Right renal pelvis (tissue), 4 donors: ENCODE measurements at regions not wholly inside any gene's neighbourhood (a gene's known extent, or its start where the extent isn't known, plus 50 kb on each side); places are given as distances from the start of the nearest gene placed in this dataset.

Experiments
- DNase-seq, 4 donors: peaks; one replicate each; pipeline ENCODE4 v3.0.0-alpha.2; 2013; ENCODE audit warnings: low read depth in 4 of 4, low spot score in 3 of 4, missing footprints in 1 of 4

DNA sequence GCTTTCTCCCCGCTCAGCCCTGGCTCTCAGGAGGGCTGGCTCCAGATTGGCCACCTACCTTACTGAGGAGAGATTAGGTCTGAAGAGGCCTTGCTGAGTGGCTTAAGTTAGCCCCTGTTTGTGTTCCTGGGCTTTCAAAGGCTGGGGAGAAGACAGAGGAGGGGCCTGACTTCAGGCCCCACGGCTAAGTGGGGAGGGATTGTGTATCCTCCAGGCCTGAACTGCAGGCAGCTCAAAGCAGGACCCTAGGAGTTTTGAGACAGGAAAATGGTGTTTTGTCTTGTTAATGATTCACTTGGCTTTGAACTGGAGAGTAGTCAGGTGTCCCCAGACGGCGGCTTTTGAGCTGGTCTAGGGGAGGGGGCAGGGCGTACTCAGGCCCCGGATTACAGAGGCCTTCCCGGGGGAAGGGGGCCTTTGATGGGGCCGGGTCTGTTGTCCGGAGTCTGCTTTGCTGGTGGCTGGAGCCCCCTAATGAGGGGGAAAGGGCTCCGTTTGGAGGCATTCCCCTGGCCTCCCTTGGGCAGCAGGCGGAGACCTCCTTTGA, 162.0 kb upstream of the SMIM23 start:
- peak in 2 of 4 donors; percentile 49 to 55 for DNase-seq

DNA sequence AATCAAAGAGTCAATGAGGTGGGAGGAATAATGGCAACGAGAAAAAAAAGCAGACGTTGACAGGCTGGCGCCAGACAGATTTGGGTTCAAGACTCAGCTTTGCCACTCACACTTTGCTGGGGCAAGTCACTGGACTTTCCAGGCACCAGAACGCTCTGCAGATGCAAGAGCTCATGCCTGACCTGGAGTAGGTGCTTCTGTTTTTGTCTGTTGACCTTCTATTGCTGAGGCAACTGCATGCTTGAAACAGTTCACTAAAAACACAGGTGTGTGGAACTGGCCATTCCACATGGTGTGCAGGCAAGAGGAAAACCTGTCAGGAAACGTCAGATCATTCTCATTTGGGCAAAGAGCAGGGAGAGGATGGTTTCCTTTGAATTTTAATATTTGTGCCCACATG, 161.2 kb upstream of the SMIM23 start:
- DNase-seq: peak in 1 of 4 donors; percentile 22

- no peak for DNase-seq
These were observed 160.0 kb upstream of the SMIM23 start for GRCh38 chr5:171625646-171626045.

- DNase-seq: no peak
These were observed 157.5 kb upstream of the SMIM23 start for GRCh38 chr5:171627936-171628632.

- DNase-seq: no peak
These were observed 157.0 kb upstream of the SMIM23 start for GRCh38 chr5:171628633-171628974.

DNA sequence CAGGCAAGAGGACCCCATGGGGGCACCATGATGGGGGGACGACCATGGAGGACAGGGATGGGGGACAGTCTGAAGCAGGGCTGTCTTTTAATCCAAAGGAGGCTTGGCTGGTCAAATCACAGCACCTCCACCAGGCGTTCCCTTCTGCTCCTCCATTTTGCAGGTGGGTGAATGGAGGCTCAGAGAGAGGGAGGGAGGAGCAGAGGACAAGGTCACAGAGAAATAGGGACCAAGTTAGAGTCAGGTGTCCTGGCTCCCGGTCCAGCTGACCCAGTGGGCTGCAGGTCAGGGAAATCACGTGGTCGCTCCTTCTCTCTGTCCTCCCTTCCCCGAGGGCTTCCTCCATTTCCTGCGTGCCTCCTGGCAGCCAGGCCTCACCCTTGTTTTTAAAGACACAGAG, 156.4 kb upstream of the SMIM23 start:
- no peak for DNase-seq

DNA sequence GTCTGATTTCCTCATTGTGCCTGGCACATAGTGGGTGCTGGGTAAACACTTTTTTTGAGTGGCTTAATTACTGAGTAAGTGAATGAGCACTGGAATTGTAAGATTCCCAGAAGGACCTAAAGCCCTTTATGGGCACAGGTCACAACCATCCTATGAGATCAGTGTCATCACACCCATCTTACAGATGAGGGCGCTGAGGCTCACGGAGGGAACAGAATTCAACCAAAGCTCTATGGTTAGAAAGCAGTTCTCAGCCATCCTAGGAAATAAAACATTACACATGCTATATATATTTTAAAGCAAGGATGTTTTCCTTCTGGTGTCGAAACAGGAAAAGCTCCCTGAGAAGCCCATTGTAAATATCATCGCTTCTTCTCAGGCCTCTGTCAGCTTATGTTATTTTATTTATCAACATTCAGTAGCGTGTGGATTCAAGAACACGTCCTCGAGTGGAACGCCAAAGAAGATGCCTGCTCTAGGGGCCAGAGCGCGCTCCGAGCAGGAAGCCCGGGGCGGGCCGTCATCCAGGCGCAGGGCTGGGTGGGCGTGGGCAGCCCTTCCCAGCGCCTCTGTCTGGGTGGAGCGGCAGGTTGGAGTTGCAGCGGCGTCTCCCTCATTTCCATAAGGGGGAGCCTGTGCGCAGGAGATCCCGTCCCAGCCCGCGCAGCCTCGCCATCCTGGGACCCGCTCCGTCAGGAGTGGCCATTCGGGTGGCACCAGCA, 155.8 kb upstream of the SMIM23 start:
- peak in 2 of 4 donors; percentile 34 to 44 for DNase-seq

DNA sequence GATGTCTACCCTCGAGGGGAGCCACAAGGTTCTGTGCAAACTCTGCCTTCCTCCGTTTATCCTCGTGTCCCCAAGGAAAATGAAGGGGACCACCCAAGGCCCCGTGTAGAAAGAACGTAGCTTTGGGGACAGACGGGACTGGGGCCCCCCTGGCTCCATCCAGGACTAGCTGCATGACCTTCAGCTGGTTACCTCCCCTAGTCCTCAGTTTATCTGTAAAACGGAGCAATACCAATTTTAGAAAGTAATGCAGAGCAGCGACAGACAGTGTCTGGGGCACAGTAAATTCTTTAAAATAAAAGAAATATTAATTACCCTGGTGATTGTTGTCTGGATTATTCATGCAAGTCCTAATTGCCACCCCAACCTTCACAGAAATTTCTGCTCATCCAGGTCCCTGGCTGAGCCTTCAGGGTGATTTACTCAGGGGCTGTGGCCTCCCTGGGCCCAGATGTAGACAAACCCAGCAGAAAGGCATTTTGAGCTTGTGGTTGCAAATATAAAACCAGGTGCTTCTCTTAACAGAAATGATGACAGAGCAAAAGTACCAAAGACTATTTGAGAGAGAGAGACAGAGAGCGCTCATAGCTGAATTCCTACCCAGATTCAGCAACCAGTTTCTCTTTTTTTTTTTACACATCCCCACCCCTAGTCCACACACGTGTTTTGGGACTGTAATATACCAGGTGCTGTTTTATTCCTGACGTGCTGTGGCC, 155.1 kb upstream of the SMIM23 start:
- DNase-seq: no peak

DNA sequence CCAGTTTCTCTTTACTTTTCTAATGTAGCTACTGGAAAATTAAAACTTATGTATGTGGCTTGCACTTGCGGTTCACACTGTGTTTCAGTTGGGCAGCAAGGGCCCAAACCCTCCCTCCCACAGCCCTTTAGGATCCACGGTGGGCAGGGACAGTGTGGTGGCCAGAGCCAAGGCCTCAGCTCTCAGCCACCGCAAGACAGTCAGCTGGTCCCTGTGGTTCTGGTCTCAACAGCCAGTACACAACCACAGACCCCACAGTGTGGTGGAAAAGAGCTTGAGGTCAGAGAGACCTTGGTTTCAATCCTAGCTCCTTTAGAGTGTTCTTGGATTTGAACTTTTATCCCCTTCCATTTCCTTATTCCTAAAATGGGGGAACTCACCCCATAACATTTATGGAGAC, 153.0 kb upstream of the SMIM23 start:
- no peak for DNase-seq

GRCh38 chr5:171633776-171634470, 151.7 kb upstream of the SMIM23 start:
- DNase-seq: no peak

- DNase-seq: no peak
These were observed 151.1 kb upstream of the SMIM23 start for GRCh38 chr5:171634511-171634910.

DNA sequence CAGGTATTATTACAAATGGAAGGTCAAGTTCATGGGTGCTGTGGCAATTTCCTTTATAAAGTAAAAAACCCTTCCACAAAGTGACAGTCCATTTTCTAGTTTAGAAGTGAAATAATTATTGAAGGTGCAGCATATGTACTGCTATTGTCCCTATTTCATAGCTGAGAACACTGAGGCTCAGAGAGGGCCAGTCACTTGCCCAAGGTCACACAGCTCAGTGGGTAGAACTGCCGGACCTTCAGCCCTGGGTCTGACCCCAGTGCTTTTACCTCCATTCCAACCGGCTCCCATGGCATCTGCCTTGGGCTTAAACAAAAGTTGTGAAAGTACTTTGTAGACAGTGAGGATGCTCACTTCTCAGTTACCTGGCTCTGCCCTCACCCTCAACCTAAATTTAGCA, 150.6 kb upstream of the SMIM23 start:
- no peak for DNase-seq

DNA sequence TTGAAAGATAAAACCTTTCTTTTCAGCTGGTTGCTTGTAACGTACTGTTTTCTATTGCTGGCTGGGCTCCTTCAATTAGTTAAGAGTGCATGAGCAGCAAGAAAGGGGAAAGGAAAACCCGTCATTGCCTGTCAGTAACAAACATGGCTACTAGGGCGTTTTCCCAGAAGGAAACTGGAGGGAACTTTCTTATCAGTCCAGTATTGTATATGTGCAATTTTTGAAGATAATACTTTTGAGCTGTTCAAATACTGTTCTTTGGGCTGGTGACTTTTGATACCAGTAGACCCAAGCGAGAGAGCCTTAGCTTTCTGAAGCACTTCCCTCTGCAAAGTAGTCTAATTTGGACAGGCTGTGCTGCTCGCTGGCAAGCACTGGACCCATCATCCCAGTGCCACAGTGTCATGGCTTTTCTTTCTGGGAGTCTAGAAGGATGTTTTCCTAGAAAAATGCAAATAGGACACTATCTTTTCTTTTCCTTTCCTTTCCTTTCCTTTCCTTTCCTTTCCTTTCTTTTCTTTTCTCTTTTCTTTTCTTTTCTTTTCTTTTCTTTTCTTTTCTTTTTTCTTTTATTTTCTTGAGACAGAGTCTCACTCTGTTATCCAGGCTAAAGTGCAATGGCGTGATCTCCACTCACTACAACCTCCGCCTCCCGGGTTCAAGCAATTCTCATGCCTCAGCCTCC, 149.9 kb upstream of the SMIM23 start:
- no peak for DNase-seq

DNA sequence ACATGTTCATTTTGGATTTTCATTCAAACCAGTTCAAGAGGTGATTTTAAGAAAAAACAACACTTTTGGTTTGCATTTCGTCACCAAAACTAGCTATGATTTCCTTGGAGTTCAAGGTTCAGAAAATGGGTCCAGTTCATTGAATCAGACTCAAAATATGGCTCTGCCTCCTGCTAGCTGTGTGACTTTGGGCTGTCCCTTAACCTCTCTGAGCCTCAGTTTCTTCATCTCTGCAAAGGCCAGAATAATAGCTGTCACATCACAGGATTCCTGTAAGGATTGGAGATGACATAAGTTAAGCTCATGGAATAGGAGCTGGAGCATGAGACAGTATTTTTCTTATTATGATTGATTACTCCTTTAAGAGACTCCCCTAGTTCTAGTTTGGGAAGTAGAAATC, 147.8 kb upstream of the SMIM23 start:
- no peak for DNase-seq

DNA sequence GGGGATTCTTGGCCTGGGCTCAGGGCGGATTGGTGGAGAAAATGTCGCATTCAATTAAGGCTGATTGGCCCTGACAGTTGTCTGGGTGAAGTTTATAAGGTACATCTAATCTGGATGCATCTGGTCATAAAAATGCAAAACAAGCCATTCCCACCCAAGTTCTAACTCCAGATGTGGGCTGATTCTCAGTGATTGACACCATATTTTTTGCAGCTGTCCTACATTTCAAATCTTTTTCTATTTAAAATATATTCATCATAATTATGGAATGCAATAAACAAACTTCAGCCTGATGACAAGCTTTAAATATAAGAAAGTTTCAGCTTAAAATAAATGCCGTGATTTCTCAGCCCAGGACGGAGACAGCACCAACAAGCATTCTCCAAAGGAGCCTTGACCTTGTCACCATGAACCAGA, 146.4 kb upstream of the SMIM23 start:
- DNase-seq: no peak

GRCh38 chr5:171639966-171640365, 145.7 kb upstream of the SMIM23 start:
- no peak for DNase-seq

GRCh38 chr5:171640480-171640879, 145.1 kb upstream of the SMIM23 start:
- no peak for DNase-seq

- DNase-seq: no peak
These were observed 143.7 kb upstream of the SMIM23 start for GRCh38 chr5:171641891-171642290.

GRCh38 chr5:171642894-171643293, 142.7 kb upstream of the SMIM23 start:
- DNase-seq: no peak

GRCh38 chr5:171644536-171644935, 141.1 kb upstream of the SMIM23 start:
- no peak for DNase-seq
